ENCODE measurements at regions not wholly inside any gene's neighbourhood (a gene's known extent, or its start where the extent isn't known, plus 50 kb on each side); places are given as distances from the start of the nearest gene placed in this dataset.

- peak overlapping the region; percentile 78 for H3K27ac ChIP-seq
Measured at GRCh38 chr5:44001675-44002380, 387.4 kb downstream of the FGF10 start.

GRCh38 chr5:44001236-44001635 lies 388.0 kb downstream of the FGF10 start:
- no peak for TF ChIP-seq CTCF (IDR thresholded peaks at IDR 0.05)
- peak overlapping the region; percentile 78 for H3K27ac ChIP-seq

More at GRCh38 chr5:44001675-44002380, 387.4 kb downstream of the FGF10 start:
- TF ChIP-seq CTCF (IDR thresholded peaks at IDR 0.05) (no peak), ZFX (IDR thresholded peaks at IDR 0.05; ENCODE audit: borderline replicate concordance) (no peak)

GRCh38 chr5:43997647-43998272 lies 391.5 kb downstream of the FGF10 start:
- H3K27ac ChIP-seq, result peak overlapping the region; percentile 44
- TF ChIP-seq CTCF (IDR thresholded peaks at IDR 0.05), result no peak
- TF ChIP-seq ZFX (IDR thresholded peaks at IDR 0.05; ENCODE audit: borderline replicate concordance), result no peak

GRCh38 chr5:43996221-43996620 lies 393.0 kb downstream of the FGF10 start:
- no peak for TF ChIP-seq ZFX (IDR thresholded peaks at IDR 0.05; ENCODE audit: borderline replicate concordance)
- no peak for TF ChIP-seq CTCF (IDR thresholded peaks at IDR 0.05)
- no peak overlapping the region for H3K27ac ChIP-seq

GRCh38 chr5:43994352-43994708 lies 391.4 kb downstream of the NNT start:
- no peak overlapping the region for H3K27ac ChIP-seq
- TF ChIP-seq ZFX (IDR thresholded peaks at IDR 0.05; ENCODE audit: borderline replicate concordance) (no peak), CTCF (IDR thresholded peaks at IDR 0.05) (no peak)

GRCh38 chr5:43993634-43994351 lies 390.8 kb downstream of the NNT start:
- TF ChIP-seq ZFX (IDR thresholded peaks at IDR 0.05; ENCODE audit: borderline replicate concordance), result no peak
- TF ChIP-seq CTCF (IDR thresholded peaks at IDR 0.05), result no peak
- H3K27ac ChIP-seq, result no peak overlapping the region

- no peak for TF ChIP-seq CTCF (IDR thresholded peaks at IDR 0.05)
- no peak for TF ChIP-seq ZFX (IDR thresholded peaks at IDR 0.05; ENCODE audit: borderline replicate concordance)
- H3K27ac ChIP-seq, result no peak overlapping the region
Measured at GRCh38 chr5:43985411-43985810, 382.4 kb downstream of the NNT start.

All from 22Rv1 (cell line).